DND-41 (cell line): ENCODE measurements at regions not wholly inside any gene's neighbourhood (a gene's known extent, or its start where the extent isn't known, plus 50 kb on each side); places are given as distances from the start of the nearest gene placed in this dataset.

Source experiments
- CTCF ChIP-seq: IDR thresholded peaks from 2 replicates; pipeline ENCODE4 v1.5.1; 2012; ENCODE audit warnings: borderline replicate concordance, low read length, moderate library complexity, mild to moderate bottlenecking; ENCODE audit not compliant: poor library complexity, severe bottlenecking; ENCODE audit errors: extremely low read depth
- EZH2 ChIP-seq: IDR thresholded peaks from 3 replicates; pipeline ENCODE4 v1.6.1; 2012; ENCODE audit warnings: borderline replicate concordance, low read depth, mild to moderate bottlenecking, moderate library complexity, low read length, inconsistent platforms; ENCODE audit not compliant: severe bottlenecking

- TF ChIP-seq CTCF (no peak), EZH2 (no peak)
Observed at GRCh38 chr12:93008044-93008778, 79.1 kb upstream of the EEA1 start.
